Heart left ventricle (tissue), 16 donors: ENCODE measurements at regions not wholly inside any gene's neighbourhood (a gene's known extent, or its start where the extent isn't known, plus 50 kb on each side); places are given as distances from the start of the nearest gene placed in this dataset.
"Not testable (repeated sequence)": the region's sequence is repeated elsewhere in the genome, so short reads cannot be mapped to it uniquely, and the experiment has no call there.

ENCODE experiments used
- ATAC-seq, 4 donors: fragments of 200-7000 bp; cut with Tn5 transposase; one replicate each; pipeline ENCODE4 v1.9.1; 2020 to 2022; ENCODE audit warnings: moderate library complexity in 4 of 4, mild to moderate bottlenecking in 3 of 4, moderate number of reproducible peaks in 1 of 4
- DNase-seq, 5 donors: peaks; one replicate each; pipeline ENCODE4 v3.0.0-alpha.2; 2020
- H3K27ac ChIP-seq, 12 donors: fragments of 200-600 bp; sonication (generic) in 4 of 12; one replicate each; pipeline versions ENCODE4 v1.5.0 to v1.8.0; 2016 to 2022; ENCODE audit warnings: mild to moderate bottlenecking in 2 of 12
- H3K27me3 ChIP-seq, 9 donors: fragments of 200-600 bp; sonication (generic) in 2 of 9; one replicate each; pipeline versions ENCODE4 v1.5.1 to v1.8.0; 2016 to 2022; ENCODE audit warnings: mild to moderate bottlenecking in 3 of 9
- H3K36me3 ChIP-seq, 9 donors: fragments of 200-600 bp; sonication (generic) in 2 of 9; one replicate each; pipeline versions ENCODE4 v1.5.0 to v1.8.0; 2018 to 2022; ENCODE audit warnings: mild to moderate bottlenecking in 2 of 9
- H3K4me1 ChIP-seq, 12 donors: fragments of 200-600 bp; sonication (generic) in 4 of 12; one replicate each; pipeline versions ENCODE4 v1.5.0 to v1.8.0; 2016 to 2022; ENCODE audit warnings: mild to moderate bottlenecking in 3 of 12
- H3K4me3 ChIP-seq, 12 donors: fragments of 200-600 bp; sonication (generic) in 4 of 12; one replicate each; pipeline versions ENCODE4 v1.5.0 to v1.8.0; 2017 to 2022; ENCODE audit warnings: mild to moderate bottlenecking in 9 of 12, moderate library complexity in 4 of 12
- H3K9me3 ChIP-seq, 12 donors: fragments of 200-600 bp; sonication (generic) in 4 of 12; one replicate each; pipeline versions ENCODE4 v1.5.0 to v1.8.0; 2016 to 2022; ENCODE audit warnings: mild to moderate bottlenecking in 1 of 12
- POLR2A ChIP-seq, 2 donors: fragments of 450-650 bp; IDR thresholded peaks; one replicate each; pipeline ENCODE4 v1.6.1; 2017; ENCODE audit warnings: antibody characterized with exemption in 2 of 2, mild to moderate bottlenecking in 2 of 2, moderate library complexity in 2 of 2
- WGBS, 4 donors: extraction: QIAGEN DNeasy Blood & Tissue Kit in 2 of 4; methylation state at CpG; one replicate each; pipeline versions ENCODE4 v1.1.5 to v1.1.7; 2013 to 2018; 5-methylcytosine and 5-hydroxymethylcytosine counted together
- intact Hi-C, 10 donors: fragments of 100-400 bp; cut with DNase I; formaldehyde crosslinking; loops; one replicate each; pipeline versions ENCODE4 v1.11.1 to v1.14.2; 2022
- TF ChIP-seq, protein P1 (sequence below), 12 donors: fragments of 200-600 bp; sonication (generic) in 4 of 12; IDR thresholded peaks; one replicate each; pipeline versions ENCODE4 v1.5.0 to v1.8.0; 2018 to 2022; ENCODE audit warnings: antibody characterized with exemption in 12 of 12, mild to moderate bottlenecking in 5 of 12
- donor health status: ischemic (EF 13 %, LVEDD 7.1; RV severe dilation, severe dysfunction).
- donor health status: healthy with polysubstance abuse.
- donor health status: DM: no; HTN: yes; CAD: no.
- donor health status: DM: no; HTN: no; CAD: no.
- donor health status: ischemic (EF 25% LVEDD 6.9; RV normal size, moderate dysfunction).
- donor health status: ischemic (EF 25% LVEDD 5.7; RV mildly dilated, moderate dysfunction).
- donor health status: healthy.
- donor health status: DM: yes; HTN: yes; CAD: no.
- donor health status: ischemic (EF 35%, LVEDD 5.7; RV mildly dilated, moderate dysfunction).
- donor health status: nonischemic (EF 11% LVEDD 7.7; RV severe dilation, severe dysfunction).
- donor health status: DM: yes; HTN: yes; CAD: no.
- donor health status: PGD.
- donor health status: ischemic (EF 29% LVEDD 5.4; RV normal size, mild dysfunction).
- donor health status: nonischemic (EF 23%, LVEDD 6.1; RV moderate dilation, normal function).

- Histone ChIP-seq H3K9me3 (no peaks in the 10 kb centered on the region), H3K36me3 (no peaks in the 10 kb centered on the region), H3K4me1 (no peaks in the 10 kb centered on the region), H3K27me3 (no peaks in the 10 kb centered on the region), H3K27ac (no peak overlapping the region), H3K4me3 (no peak overlapping the region)
- TF ChIP-seq POLR2A (IDR thresholded peaks at IDR 0.05), result no peak
- TF ChIP-seq, protein P1, sequence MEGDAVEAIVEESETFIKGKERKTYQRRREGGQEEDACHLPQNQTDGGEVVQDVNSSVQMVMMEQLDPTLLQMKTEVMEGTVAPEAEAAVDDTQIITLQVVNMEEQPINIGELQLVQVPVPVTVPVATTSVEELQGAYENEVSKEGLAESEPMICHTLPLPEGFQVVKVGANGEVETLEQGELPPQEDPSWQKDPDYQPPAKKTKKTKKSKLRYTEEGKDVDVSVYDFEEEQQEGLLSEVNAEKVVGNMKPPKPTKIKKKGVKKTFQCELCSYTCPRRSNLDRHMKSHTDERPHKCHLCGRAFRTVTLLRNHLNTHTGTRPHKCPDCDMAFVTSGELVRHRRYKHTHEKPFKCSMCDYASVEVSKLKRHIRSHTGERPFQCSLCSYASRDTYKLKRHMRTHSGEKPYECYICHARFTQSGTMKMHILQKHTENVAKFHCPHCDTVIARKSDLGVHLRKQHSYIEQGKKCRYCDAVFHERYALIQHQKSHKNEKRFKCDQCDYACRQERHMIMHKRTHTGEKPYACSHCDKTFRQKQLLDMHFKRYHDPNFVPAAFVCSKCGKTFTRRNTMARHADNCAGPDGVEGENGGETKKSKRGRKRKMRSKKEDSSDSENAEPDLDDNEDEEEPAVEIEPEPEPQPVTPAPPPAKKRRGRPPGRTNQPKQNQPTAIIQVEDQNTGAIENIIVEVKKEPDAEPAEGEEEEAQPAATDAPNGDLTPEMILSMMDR (IDR thresholded peaks at IDR 0.05), result no peak
- intact Hi-C loops, result no loop called here
- WGBS, 4 donors, result 45 to 68% (median 60%) methylated on average over 6 of the region's 6 CpGs
- DNase-seq (no peak), ATAC-seq (no peak)
Measured at GRCh38 chr4:188434643-188435042, 295.4 kb downstream of the TRIML1 start.

- no peaks in the 10 kb centered on the region for H3K9me3 ChIP-seq
- 70 to 87% (median 83%) methylated on average over 4 of the region's 4 CpGs for WGBS, 4 donors
- no peak for DNase-seq
- ATAC-seq, result no peak
- no peak overlapping the region for H3K27ac ChIP-seq
- no peaks in the 10 kb centered on the region for H3K4me1 ChIP-seq
- no peaks in the 10 kb centered on the region for H3K36me3 ChIP-seq
- intact Hi-C loops, result no loop called here
- no peak for TF ChIP-seq POLR2A (IDR thresholded peaks at IDR 0.05)
- TF ChIP-seq, protein P1 (IDR thresholded peaks at IDR 0.05), result no peak
- H3K27me3 ChIP-seq, result no peaks in the 10 kb centered on the region
- no peak overlapping the region for H3K4me3 ChIP-seq
Measured at GRCh38 chr4:188435381-188435780, 296.1 kb downstream of the TRIML1 start.

DNA sequence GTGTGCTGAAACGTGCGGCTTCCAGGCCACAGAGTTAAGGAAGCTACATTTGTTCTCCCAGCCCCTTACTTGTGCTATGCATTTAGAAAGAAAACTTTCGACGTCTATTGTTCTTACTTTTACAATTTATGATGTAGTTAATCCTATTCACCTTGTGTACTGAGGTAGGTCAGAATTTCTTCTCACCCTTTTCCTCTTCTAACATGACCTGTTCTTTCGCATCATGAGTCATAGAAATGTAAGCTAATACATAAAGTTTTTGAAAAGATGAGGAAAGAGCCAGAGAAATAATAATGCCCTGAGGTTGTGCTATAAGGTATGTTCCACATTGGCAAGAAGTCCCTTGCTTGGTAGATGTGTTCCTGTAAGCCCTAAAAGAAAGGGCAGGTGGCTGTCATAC, 298.3 kb downstream of the TRIML1 start:
- TF ChIP-seq, protein P1 (IDR thresholded peaks at IDR 0.05), result no peak
- TF ChIP-seq POLR2A (IDR thresholded peaks at IDR 0.05), result no peak
- whole genome bisulfite sequencing, 4 donors, result 75 to 80% (median 78%) methylated on average over 5 of the region's 5 CpGs
- DNase-seq (no peak), ATAC-seq (no peak)
- no peak overlapping the region for H3K4me3 ChIP-seq
- no peaks in the 10 kb centered on the region for H3K4me1 ChIP-seq
- intact Hi-C loops, result no loop called here
- H3K27ac ChIP-seq, result no peak overlapping the region
- H3K9me3 ChIP-seq, result no peaks in the 10 kb centered on the region
- H3K27me3 ChIP-seq, result no peaks in the 10 kb centered on the region
- H3K36me3 ChIP-seq, result no peaks in the 10 kb centered on the region

- H3K27me3 ChIP-seq, intact Hi-C loops, ATAC-seq, H3K4me3 ChIP-seq, H3K4me1 ChIP-seq, H3K9me3 ChIP-seq, DNase-seq, H3K36me3 ChIP-seq, H3K27ac ChIP-seq: not testable (repeated sequence)
- WGBS, 4 donors, result 94 to 96% (median 95%) methylated on average over 5 of the region's 5 CpGs
Measured at GRCh38 chr4:188438391-188438824, 299.2 kb downstream of the TRIML1 start.

GRCh38 chr4:188439641-188440311, 300.5 kb downstream of the TRIML1 start:
- H3K36me3 ChIP-seq, result no peaks in the 10 kb centered on the region
- H3K27ac ChIP-seq, result no peak overlapping the region
- TF ChIP-seq, protein P1 (IDR thresholded peaks at IDR 0.05), result no peak
- no peak for TF ChIP-seq POLR2A (IDR thresholded peaks at IDR 0.05)
- DNase-seq (peak; percentile 31 to 76 (median 51)), ATAC-seq (peak; percentile 79 to 92 (median 86))
- H3K4me1 ChIP-seq, result no peaks in the 10 kb centered on the region
- no peak overlapping the region for H3K4me3 ChIP-seq
- H3K9me3 ChIP-seq, result no peaks in the 10 kb centered on the region
- WGBS, 4 donors, result 51 to 57% (median 52%) methylated on average over 6 of the region's 6 CpGs
- no peaks in the 10 kb centered on the region for H3K27me3 ChIP-seq
- intact Hi-C loops, result no loop called here
